ENCODE measurements at regions not wholly inside any gene's neighbourhood (a gene's known extent, or its start where the extent isn't known, plus 50 kb on each side); places are given as distances from the start of the nearest gene placed in this dataset.

GRCh38 chr9:28234894-28235277 lies 661.6 kb upstream of the C9orf72 start:
- TF ChIP-seq, protein P1, sequence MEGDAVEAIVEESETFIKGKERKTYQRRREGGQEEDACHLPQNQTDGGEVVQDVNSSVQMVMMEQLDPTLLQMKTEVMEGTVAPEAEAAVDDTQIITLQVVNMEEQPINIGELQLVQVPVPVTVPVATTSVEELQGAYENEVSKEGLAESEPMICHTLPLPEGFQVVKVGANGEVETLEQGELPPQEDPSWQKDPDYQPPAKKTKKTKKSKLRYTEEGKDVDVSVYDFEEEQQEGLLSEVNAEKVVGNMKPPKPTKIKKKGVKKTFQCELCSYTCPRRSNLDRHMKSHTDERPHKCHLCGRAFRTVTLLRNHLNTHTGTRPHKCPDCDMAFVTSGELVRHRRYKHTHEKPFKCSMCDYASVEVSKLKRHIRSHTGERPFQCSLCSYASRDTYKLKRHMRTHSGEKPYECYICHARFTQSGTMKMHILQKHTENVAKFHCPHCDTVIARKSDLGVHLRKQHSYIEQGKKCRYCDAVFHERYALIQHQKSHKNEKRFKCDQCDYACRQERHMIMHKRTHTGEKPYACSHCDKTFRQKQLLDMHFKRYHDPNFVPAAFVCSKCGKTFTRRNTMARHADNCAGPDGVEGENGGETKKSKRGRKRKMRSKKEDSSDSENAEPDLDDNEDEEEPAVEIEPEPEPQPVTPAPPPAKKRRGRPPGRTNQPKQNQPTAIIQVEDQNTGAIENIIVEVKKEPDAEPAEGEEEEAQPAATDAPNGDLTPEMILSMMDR (tag by site-specific recombination; IDR thresholded peaks at IDR 0.05), result no peak
- TF ChIP-seq, protein P2, sequence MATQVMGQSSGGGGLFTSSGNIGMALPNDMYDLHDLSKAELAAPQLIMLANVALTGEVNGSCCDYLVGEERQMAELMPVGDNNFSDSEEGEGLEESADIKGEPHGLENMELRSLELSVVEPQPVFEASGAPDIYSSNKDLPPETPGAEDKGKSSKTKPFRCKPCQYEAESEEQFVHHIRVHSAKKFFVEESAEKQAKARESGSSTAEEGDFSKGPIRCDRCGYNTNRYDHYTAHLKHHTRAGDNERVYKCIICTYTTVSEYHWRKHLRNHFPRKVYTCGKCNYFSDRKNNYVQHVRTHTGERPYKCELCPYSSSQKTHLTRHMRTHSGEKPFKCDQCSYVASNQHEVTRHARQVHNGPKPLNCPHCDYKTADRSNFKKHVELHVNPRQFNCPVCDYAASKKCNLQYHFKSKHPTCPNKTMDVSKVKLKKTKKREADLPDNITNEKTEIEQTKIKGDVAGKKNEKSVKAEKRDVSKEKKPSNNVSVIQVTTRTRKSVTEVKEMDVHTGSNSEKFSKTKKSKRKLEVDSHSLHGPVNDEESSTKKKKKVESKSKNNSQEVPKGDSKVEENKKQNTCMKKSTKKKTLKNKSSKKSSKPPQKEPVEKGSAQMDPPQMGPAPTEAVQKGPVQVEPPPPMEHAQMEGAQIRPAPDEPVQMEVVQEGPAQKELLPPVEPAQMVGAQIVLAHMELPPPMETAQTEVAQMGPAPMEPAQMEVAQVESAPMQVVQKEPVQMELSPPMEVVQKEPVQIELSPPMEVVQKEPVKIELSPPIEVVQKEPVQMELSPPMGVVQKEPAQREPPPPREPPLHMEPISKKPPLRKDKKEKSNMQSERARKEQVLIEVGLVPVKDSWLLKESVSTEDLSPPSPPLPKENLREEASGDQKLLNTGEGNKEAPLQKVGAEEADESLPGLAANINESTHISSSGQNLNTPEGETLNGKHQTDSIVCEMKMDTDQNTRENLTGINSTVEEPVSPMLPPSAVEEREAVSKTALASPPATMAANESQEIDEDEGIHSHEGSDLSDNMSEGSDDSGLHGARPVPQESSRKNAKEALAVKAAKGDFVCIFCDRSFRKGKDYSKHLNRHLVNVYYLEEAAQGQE (tag by site-specific recombination; IDR thresholded peaks at IDR 0.05), result no peak
- TF ChIP-seq YY1 (tag by site-specific recombination; IDR thresholded peaks at IDR 0.05) (no peak), ZNF768 (tag by site-specific recombination; IDR thresholded peaks at IDR 0.05) (no peak), MEIS1 (CRISPR knock-in tag; IDR thresholded peaks at IDR 0.05; ENCODE audit: borderline replicate concordance) (no peak), SALL2 (tag by site-specific recombination; IDR thresholded peaks at IDR 0.05; ENCODE audit: borderline replicate concordance) (no peak), ZNF239 (tag by site-specific recombination; IDR thresholded peaks at IDR 0.05) (no peak), ZNF248 (tag by site-specific recombination; IDR thresholded peaks at IDR 0.05) (no peak), ZNF624 (tag by site-specific recombination; IDR thresholded peaks at IDR 0.05) (no peak)

Measured in HEK293 (cell line).